ENCODE measurements at regions not wholly inside any gene's neighbourhood (a gene's known extent, or its start where the extent isn't known, plus 50 kb on each side); places are given as distances from the start of the nearest gene placed in this dataset.

DNA sequence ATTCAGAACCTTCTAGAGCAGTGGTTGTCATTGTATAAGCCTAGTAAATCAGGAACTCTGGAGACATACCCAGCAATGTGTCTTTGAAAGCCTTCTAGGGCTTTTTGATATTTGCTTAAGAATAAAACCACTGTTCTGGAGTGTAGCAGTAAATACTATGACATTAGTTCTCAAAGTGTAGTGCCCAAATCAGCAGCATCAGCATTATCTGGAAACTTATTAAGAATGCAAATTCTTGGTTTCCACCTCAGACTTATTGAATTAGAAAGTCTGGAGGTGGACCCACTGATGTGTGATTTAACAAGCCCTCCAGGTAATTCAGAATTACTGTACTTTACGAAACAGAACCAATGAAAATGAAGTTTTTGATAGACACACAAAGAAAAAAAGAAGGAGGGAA, 509.7 kb downstream of the SUCLG1 start:
- TF ChIP-seq, protein P1, sequence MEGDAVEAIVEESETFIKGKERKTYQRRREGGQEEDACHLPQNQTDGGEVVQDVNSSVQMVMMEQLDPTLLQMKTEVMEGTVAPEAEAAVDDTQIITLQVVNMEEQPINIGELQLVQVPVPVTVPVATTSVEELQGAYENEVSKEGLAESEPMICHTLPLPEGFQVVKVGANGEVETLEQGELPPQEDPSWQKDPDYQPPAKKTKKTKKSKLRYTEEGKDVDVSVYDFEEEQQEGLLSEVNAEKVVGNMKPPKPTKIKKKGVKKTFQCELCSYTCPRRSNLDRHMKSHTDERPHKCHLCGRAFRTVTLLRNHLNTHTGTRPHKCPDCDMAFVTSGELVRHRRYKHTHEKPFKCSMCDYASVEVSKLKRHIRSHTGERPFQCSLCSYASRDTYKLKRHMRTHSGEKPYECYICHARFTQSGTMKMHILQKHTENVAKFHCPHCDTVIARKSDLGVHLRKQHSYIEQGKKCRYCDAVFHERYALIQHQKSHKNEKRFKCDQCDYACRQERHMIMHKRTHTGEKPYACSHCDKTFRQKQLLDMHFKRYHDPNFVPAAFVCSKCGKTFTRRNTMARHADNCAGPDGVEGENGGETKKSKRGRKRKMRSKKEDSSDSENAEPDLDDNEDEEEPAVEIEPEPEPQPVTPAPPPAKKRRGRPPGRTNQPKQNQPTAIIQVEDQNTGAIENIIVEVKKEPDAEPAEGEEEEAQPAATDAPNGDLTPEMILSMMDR (IDR thresholded peaks at IDR 0.05): no peak
- no peak for TF ChIP-seq KDM1A (IDR thresholded peaks at IDR 0.05; ENCODE audit: low read depth)
